ENCODE measurements at regions not wholly inside any gene's neighbourhood (a gene's known extent, or its start where the extent isn't known, plus 50 kb on each side); places are given as distances from the start of the nearest gene placed in this dataset.

GRCh38 chr10:111171183-111171582 is 94.4 kb downstream of the ADRA2A start:
- TF ChIP-seq POLR2A (IDR thresholded peaks at IDR 0.05) = no peak
- TF ChIP-seq CTCF (IDR thresholded peaks at IDR 0.05) = no peak

Data from lower leg skin (tissue), 3 donors.